ENCODE measurements at regions not wholly inside any gene's neighbourhood (a gene's known extent, or its start where the extent isn't known, plus 50 kb on each side); places are given as distances from the start of the nearest gene placed in this dataset.

DNA sequence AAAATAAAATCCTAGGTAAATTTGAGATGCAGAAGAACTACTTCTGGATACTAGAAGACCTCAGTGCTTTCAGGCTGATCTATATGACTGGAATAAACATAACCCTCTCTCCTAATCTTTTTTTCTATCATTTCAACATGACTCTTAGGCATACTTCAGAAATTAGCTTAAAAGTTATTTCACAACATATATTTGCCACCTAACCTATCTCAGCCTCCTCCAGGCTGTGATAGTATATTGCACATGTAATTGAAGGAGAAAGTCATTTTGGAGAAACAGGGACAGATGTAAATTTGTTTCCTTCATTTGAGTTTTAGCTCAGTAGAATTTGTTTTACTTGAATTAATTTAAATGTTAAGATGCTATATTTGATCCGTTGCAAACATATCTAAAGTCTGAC lies 1932.3 kb upstream of the CDH6 start:
- no peak for DNase-seq (ENCODE audit: low read depth in 1 of 2, low spot score in 2 of 2)

DNA sequence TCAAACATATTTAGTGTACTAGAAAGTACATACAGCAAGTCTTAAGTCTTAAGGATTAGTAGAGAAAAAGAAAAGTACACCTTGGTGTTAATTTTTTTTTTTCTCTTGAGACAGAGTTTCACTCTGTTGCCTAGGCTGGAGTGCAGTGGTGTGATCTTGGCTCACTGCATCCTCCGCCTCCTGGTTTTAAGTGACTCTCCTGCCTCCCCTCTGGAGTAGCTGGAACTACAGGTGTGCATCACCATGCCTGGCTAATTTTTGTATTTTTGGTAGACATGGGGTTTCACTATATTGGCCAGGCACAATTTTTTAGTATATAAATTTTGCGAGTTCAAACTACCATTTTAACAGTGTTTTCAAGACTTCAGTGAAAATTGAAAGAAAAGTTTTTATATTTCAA lies 1941.1 kb upstream of the CDH6 start:
- Histone ChIP-seq H3K27ac (no peak overlapping the region), H3K4me1 (replicated peaks) (no peaks in the 10 kb centered on the region), H3K9me3 (replicated peaks) (no peaks in the 10 kb centered on the region), H3K36me3 (no peaks in the 10 kb centered on the region), H3K27me3 (replicated peaks) (no peaks in the 10 kb centered on the region), H3K4me3 (no peak overlapping the region)
- no peak for DNase-seq (ENCODE audit: low read depth in 1 of 2, low spot score in 2 of 2)

More for the DNA sequence above, 1932.3 kb upstream of the CDH6 start:
- Histone ChIP-seq H3K4me1 (replicated peaks) (no peaks in the 10 kb centered on the region), H3K4me3 (no peak overlapping the region), H3K9me3 (replicated peaks) (no peaks in the 10 kb centered on the region), H3K36me3 (no peaks in the 10 kb centered on the region), H3K27ac (no peak overlapping the region), H3K27me3 (replicated peaks) (no peaks in the 10 kb centered on the region)

- Histone ChIP-seq H3K27me3 (replicated peaks) (no peaks in the 10 kb centered on the region), H3K9me3 (replicated peaks) (no peaks in the 10 kb centered on the region), H3K4me1 (replicated peaks) (no peaks in the 10 kb centered on the region), H3K4me3 (no peak overlapping the region), H3K27ac (no peak overlapping the region), H3K36me3 (no peaks in the 10 kb centered on the region)
- DNase-seq (ENCODE audit: low read depth in 1 of 2, low spot score in 2 of 2): no peak
Measured at GRCh38 chr5:29247346-29248028, 1946.0 kb upstream of the CDH6 start.

- Histone ChIP-seq H3K27me3 (replicated peaks) (no peaks in the 10 kb centered on the region), H3K4me1 (replicated peaks) (no peaks in the 10 kb centered on the region), H3K9me3 (replicated peaks) (no peaks in the 10 kb centered on the region), H3K27ac (no peak overlapping the region), H3K36me3 (no peaks in the 10 kb centered on the region), H3K4me3 (no peak overlapping the region)
- no peak for DNase-seq (ENCODE audit: low read depth in 1 of 2, low spot score in 2 of 2)
Measured at GRCh38 chr5:29240379-29240778, 1953.1 kb upstream of the CDH6 start.

- Histone ChIP-seq H3K36me3 (no peaks in the 10 kb centered on the region), H3K9me3 (replicated peaks) (no peaks in the 10 kb centered on the region)
- no peak for DNase-seq (ENCODE audit: low read depth in 1 of 2, low spot score in 2 of 2)
Measured at GRCh38 chr5:29239606-29240005, 1953.9 kb upstream of the CDH6 start.

GRCh38 chr5:29238115-29238514 lies 1955.4 kb upstream of the CDH6 start:
- Histone ChIP-seq H3K4me1 (replicated peaks) (no peaks in the 10 kb centered on the region), H3K4me3 (no peak overlapping the region), H3K36me3 (no peaks in the 10 kb centered on the region), H3K9me3 (replicated peaks) (no peaks in the 10 kb centered on the region), H3K27ac (no peak overlapping the region), H3K27me3 (replicated peaks) (no peaks in the 10 kb centered on the region)
- DNase-seq (ENCODE audit: low read depth in 1 of 2, low spot score in 2 of 2): no peak

More at GRCh38 chr5:29239606-29240005, 1953.9 kb upstream of the CDH6 start:
- Histone ChIP-seq H3K4me1 (replicated peaks) (no peaks in the 10 kb centered on the region), H3K4me3 (no peak overlapping the region), H3K27me3 (replicated peaks) (no peaks in the 10 kb centered on the region), H3K27ac (no peak overlapping the region)

GRCh38 chr5:29231154-29231553 lies 1962.3 kb upstream of the CDH6 start:
- Histone ChIP-seq H3K4me3 (no peak overlapping the region), H3K36me3 (no peaks in the 10 kb centered on the region), H3K4me1 (replicated peaks) (no peaks in the 10 kb centered on the region), H3K9me3 (replicated peaks) (no peaks in the 10 kb centered on the region), H3K27me3 (replicated peaks) (no peaks in the 10 kb centered on the region), H3K27ac (no peak overlapping the region)
- DNase-seq (ENCODE audit: low read depth in 1 of 2, low spot score in 2 of 2): no peak

GRCh38 chr5:29230591-29230990 lies 1962.9 kb upstream of the CDH6 start:
- no peak for DNase-seq (ENCODE audit: low read depth in 1 of 2, low spot score in 2 of 2)
- H3K4me3 ChIP-seq: no peak overlapping the region
- H3K27ac ChIP-seq: no peak overlapping the region
- no peaks in the 10 kb centered on the region for H3K4me1 ChIP-seq (replicated peaks)
- no peaks in the 10 kb centered on the region for H3K27me3 ChIP-seq (replicated peaks)
- H3K36me3 ChIP-seq: no peaks in the 10 kb centered on the region
- H3K9me3 ChIP-seq (replicated peaks): no peaks in the 10 kb centered on the region

DNA sequence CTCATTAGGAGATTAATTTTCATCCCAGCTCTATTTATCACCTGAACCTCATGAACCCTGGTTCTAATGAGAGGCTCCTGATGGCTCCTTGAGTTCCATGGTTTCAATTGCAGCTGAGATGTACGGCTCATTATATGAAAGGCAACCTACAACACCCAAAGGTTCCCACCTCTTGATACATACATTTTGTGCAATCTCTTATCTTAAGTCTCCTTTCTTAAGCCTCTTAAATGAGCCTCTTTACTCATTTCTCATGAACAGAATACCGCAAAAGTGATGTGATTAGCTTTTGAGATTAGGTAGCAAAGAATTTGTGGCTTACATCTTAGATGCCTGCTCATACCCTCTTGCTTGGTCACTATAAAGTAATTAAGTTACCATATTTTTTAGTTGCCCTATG lies 1964.0 kb upstream of the CDH6 start:
- Histone ChIP-seq H3K4me3 (no peak overlapping the region), H3K4me1 (replicated peaks) (no peaks in the 10 kb centered on the region), H3K27me3 (replicated peaks) (no peaks in the 10 kb centered on the region), H3K9me3 (replicated peaks) (no peaks in the 10 kb centered on the region), H3K36me3 (no peaks in the 10 kb centered on the region), H3K27ac (no peak overlapping the region)
- DNase-seq (ENCODE audit: low read depth in 1 of 2, low spot score in 2 of 2): no peak

- Histone ChIP-seq H3K4me1 (replicated peaks) (no peaks in the 10 kb centered on the region), H3K36me3 (no peaks in the 10 kb centered on the region), H3K9me3 (replicated peaks) (no peaks in the 10 kb centered on the region), H3K27ac (no peak overlapping the region), H3K27me3 (replicated peaks) (no peaks in the 10 kb centered on the region), H3K4me3 (no peak overlapping the region)
- DNase-seq (ENCODE audit: low read depth in 1 of 2, low spot score in 2 of 2): no peak
Measured at GRCh38 chr5:29218138-29218537, 1975.3 kb upstream of the CDH6 start.

- Histone ChIP-seq H3K4me1 (replicated peaks) (no peaks in the 10 kb centered on the region), H3K27me3 (replicated peaks) (no peaks in the 10 kb centered on the region), H3K36me3 (no peaks in the 10 kb centered on the region), H3K27ac (no peak overlapping the region), H3K9me3 (replicated peaks) (no peaks in the 10 kb centered on the region), H3K4me3 (no peak overlapping the region)
- DNase-seq (ENCODE audit: low read depth in 1 of 2, low spot score in 2 of 2): no peak
Measured at GRCh38 chr5:29214839-29215238, 1978.6 kb upstream of the CDH6 start.

DNA sequence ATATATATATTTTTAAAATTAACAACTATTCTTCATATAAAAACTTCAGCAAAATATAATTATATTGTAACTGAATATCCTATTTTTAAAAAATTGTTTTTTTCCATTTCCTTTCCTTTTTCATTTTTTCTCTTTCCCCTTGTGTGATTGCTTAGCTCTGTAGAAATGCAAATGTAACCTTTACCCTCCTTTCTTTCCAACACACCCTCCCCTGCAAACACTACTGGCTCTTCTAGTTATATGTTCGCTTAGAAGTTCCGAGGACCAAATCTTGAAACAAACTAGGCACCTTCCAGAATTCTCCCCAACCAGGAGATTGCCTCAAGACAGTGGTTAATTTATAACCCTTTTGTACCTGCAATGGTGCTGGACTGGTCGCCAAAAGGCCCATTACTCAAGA lies 1980.0 kb upstream of the CDH6 start:
- Histone ChIP-seq H3K4me3 (no peak overlapping the region), H3K4me1 (replicated peaks) (no peaks in the 10 kb centered on the region), H3K27ac (no peak overlapping the region), H3K9me3 (replicated peaks) (no peaks in the 10 kb centered on the region), H3K27me3 (replicated peaks) (no peaks in the 10 kb centered on the region), H3K36me3 (no peaks in the 10 kb centered on the region)
- no peak for DNase-seq (ENCODE audit: low read depth in 1 of 2, low spot score in 2 of 2)

- Histone ChIP-seq H3K27me3 (replicated peaks) (no peaks in the 10 kb centered on the region), H3K4me1 (replicated peaks) (no peaks in the 10 kb centered on the region)
- DNase-seq (ENCODE audit: low read depth in 1 of 2, low spot score in 2 of 2): no peak
Measured at GRCh38 chr5:29208024-29208423, 1985.5 kb upstream of the CDH6 start.

GRCh38 chr5:29203049-29203448 lies 1990.4 kb upstream of the CDH6 start:
- Histone ChIP-seq H3K4me3 (no peak overlapping the region), H3K9me3 (replicated peaks) (no peaks in the 10 kb centered on the region), H3K36me3 (no peaks in the 10 kb centered on the region), H3K27ac (no peak overlapping the region), H3K27me3 (replicated peaks) (no peaks in the 10 kb centered on the region), H3K4me1 (replicated peaks) (no peaks in the 10 kb centered on the region)
- no peak for DNase-seq (ENCODE audit: low read depth in 1 of 2, low spot score in 2 of 2)

More at GRCh38 chr5:29208024-29208423, 1985.5 kb upstream of the CDH6 start:
- H3K27ac ChIP-seq: no peak overlapping the region
- no peaks in the 10 kb centered on the region for H3K36me3 ChIP-seq
- H3K4me3 ChIP-seq: no peak overlapping the region
- no peaks in the 10 kb centered on the region for H3K9me3 ChIP-seq (replicated peaks)

All from SJSA1 (cell line).